NCI-H1105 (cell line): ENCODE measurements at regions not wholly inside any gene's neighbourhood (a gene's known extent, or its start where the extent isn't known, plus 50 kb on each side); places are given as distances from the start of the nearest gene placed in this dataset.
"Not testable (repeated sequence)": the region's sequence is repeated elsewhere in the genome, so short reads cannot be mapped to it uniquely, and the experiment has no call there.

Experiments used
- DNase-seq: peaks from one replicate; lab custom pipeline; 2025; lab: John Stamatoyannopoulos, UW

DNA sequence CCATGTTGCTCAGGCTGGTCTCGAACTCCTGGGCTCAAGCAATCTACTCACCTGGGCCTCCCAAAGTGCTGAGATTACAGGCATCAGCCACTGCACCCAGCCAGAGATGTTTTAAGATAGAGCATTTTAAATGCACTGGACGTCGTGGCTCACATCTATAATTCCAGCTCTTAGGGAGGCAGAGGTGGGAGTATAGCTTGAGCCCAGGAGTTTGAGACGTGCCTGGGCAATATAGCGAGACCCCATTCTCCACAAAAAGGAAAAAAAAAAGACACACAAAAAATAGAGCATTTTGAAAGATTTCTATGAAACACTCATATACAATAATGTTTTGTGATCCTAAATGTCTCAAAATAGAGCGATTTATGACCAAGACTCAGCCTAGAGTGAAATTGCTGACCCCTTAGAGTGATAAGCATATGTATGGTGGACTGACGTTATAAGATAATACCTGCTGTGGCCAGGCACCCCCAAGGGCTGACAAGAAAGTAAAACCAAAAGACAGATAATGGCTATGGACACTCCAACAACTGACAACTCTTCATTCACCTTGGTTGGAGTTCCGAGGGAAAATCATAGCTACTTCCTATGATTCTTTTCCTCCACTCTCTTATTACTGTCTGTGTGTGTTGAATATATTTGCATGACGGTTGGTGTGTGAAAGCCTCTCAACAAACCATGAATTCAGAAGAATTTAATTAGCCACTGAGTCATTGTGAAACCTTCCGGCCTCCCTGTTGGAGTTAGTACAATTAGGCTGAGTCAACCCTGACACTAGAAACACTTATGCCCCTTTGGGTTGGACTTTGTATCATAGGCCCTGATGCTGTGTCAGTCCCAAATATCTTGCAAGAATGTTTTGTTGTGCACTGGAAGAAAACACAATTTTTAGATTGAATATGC, 526.5 kb upstream of the NUDT12 start:
- no peak for DNase-seq

DNA sequence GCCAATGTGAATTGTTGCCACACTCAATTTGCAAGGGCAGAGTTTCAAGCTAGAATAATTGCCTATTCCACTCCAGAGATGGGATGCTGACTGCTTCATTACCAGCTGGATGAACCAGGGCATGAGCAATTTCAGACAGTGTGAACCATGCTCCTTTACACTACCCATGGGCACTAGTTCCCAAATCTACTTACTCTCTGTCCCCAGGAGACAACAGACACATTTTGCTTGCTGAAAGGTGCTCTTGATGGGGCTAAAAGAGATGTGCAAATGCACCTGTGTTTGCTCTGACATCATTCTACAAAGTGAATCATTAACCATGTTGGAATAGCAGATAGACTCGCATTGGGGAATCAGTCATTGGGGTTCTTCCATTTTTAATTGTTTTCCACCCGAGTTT, 522.3 kb upstream of the NUDT12 start:
- DNase-seq, result no peak

DNA sequence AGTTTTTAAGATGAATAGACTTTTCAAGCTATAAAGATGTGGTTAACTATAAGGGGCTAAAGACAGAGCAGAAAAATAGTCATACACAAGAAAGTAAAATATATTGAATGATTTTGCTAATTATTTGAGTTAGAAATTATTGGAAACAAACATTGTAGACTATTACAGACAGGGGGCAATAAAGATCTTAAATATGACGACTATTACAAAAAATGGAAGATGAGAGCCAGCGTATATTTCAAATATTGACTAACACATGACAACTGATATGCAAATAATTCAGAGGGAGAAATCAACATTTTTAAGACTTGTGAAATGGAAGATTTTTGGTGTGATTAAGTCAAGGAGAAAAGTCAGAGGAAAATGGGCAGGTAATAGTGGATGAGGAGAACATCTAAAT, 520.2 kb upstream of the NUDT12 start:
- no peak for DNase-seq

DNA sequence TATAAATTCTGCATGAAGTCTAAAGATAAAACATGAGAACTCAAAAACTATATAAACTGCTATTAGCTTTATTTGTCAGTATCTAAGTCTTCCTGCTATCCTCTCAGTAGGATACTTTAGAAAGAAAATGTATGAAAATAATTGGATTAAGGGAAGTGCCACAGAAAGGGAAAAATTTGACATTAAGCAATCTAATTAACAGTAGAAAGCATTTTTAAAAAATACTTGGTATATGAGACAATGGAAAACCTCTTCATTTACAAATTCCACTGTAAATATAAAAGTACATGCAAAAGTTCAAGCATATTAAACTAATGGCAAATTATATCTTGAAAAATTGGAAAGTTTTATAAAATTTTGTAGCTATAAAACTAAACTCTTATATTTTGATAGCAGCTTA, 518.6 kb upstream of the NUDT12 start:
- DNase-seq, result no peak

DNA sequence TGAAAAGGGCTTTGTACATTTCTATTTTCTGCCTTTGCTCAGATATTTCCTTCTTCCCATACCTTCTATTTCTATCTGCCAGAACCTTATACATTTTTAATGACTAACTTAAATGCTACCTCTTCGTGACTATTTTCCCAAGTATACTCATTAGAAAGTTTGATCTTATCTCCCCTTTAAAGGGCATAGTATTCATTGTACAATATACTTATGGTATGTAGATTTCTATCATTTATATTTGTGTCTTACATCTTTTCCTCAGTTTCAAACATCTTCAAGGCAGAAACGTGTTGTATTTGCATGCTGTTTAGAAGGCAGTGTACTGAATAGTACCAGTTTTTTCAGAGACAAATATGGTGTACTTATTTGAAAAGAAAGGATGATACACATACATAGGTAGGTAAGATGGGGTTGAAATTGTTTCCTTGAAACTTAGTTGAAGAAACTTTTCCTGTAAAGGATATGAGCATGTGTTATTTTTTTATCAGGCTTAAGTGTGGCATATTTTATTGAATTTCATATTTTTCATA, 518.1 kb upstream of the NUDT12 start:
- no peak for DNase-seq

DNA sequence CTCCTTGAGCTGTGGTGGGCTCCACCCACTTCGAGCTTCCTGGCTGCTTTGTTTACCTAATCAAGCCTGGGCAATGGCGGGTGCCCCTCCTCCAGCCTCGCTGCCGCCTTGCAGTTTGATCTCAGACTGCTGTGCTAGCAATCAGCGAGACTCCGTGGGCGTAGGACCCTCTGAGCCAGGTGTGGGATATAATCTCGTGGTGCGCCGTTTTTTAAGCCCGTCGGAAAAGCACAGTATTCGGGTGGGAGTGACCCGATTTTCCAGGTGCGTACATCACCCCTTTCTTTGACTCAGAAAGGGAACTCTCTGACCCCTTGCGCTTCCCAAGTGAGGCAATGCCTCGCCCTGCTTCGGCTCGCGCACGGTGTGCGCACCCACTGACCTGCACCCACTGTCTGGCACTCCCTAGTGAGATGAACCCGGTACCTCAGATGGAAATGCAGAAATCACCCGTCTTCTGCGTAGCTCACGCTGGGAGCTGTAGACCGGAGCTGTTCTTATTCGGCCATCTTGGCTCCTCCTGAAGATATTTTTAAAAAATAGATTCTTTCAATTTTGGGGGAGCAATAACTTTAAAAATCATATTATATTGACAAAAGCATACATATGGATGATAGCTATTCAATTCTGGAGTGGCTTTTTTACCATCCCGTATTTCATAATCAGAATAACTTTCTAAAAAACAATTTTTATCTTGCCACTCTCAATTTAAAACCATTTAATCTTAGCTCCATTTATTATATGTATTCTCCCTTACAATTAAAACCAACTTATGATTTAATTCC, 517.5 kb upstream of the NUDT12 start:
- not testable (repeated sequence) for DNase-seq

DNA sequence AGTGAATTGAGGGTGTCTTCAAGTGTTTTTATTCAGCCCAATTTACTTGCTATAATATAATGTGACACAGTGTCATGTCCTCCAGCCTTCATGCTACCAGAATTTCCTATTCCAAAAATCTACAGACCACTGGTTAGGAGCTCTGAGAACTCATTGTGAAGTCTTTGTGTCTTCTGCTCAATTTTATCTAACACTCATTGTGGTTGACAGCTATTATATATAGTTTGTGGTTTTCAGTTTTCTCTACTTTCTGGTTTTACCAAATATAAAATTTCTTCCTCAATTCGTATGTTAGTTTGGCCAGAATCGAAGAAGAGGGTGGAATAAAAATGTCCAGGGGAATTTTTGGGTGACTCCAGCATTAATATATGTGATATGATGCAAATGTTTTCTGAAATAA, 509.3 kb upstream of the NUDT12 start:
- no peak for DNase-seq

DNA sequence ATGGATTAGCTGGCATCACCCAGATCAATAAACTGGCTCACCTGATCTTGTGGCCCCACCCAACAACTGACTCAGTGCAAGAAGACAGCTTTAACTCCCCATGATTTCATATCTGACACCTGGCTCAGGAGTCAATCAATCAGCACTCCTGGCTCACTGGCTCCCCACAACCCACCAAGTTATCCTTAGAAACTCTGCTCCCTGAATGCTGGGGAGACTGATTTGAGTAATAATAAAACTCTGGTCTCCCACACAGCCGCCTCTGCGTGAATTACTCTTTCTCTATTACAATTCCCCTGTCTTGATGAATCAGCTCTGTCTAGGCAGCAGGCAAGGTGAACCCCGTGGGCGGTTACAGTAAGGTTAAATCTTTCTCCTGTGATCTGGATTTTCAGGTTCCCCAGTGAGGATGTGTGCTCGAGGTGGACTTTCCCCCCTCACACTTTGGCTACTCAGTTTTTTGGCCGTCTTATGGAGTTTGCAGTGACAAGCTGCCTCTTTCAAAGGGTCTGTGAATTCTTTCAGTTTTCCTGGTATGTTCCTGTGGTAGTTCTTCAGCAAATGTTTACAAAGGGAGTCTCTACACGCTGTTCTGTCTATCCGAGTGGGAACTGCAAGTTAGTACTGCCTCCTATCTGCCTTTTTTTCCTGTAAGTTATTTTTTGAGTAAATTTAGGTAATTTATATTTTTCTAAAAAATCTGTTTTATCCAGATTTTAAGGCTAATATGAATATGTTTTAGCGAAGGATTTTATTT, 500.2 kb upstream of the NUDT12 start:
- no peak for DNase-seq

DNA sequence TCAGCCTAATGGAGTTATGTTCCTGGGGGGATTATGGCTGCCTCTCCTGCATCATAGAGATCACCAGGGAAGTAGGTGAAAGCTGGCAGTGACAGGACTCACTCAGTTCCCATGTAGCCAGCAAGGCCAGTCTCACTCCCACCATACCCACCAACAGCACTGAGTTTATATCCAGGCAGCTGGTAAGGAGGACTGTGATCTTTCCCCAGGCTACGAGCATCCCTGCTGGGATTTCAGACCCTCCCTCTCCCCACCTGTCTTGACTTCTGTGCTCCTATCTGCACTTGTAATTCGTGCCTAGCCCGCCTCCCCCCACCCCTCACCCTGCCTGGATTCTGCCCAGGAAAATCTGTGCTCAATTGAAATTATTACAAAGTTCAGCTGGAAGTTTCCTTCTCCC, 499.1 kb upstream of the NUDT12 start:
- DNase-seq, result no peak

DNA sequence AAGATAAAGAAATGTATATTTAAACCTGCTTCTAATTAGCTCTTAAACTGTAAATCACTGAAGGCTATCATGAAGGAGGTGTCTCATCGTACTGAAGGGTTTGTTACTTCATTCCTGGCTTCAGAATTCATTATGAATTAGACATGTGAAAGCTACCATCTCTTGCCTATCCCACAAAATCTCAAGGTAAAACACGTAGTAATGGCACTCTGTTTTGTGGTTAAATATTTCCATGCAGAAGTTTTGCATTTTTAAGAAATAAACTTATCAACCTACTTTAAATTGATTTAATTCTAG, 490.7 kb upstream of the NUDT12 start:
- DNase-seq, result no peak

DNA sequence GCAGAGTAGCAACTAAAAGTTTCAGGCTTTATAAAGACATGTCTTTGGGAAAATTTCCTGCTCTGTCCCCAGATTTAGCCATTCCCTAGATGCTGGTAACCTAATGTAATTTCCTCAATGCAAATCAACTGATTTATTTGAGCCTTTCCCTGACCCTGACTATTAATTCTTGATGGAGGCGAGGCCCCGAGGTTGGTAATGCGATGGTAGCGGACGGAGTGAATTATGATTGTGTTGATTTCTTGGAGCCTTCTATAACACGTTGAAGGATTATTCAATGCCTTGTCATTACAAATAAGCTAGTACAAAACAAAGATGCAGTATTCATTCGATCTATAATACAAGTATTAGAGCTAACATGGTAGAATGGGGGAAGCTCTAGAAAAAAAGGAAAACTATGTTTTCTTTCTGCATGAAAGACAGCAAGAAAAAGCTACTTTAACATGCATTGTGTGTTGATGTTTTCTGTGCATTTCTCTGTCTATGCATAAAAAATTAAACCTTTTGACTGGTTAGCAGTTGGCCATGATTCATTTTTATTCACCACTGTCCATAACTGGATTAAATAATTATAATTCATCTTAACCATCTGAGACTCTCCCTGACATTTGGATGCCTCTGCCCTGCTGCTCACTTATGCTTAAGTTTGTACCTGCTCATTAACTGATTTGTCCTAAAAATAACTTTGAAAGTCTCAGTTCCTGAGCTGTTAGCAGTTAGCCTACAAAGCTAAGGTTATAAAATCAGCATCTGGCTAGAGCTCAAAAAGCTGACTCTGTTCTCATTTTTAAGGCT, 490.2 kb upstream of the NUDT12 start:
- DNase-seq, result no peak

DNA sequence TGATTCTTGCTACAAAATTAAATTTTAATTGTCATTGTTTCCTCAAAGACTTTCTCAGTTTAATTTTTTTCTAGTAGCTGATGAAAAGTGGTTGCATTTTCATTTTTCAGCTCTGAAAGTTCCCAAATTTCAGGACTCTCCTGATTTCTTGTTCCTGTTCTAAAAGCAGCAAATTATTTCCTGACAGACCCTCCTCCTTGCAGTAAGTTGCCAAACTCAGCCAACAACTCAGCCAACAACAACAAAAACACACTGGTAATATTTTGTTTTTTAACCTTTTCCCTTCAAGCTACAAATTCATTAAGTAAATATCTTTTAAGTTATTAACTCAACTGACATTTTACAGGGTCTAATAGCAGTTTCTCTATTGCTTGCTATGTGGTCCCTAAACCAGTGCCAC, 487.8 kb upstream of the NUDT12 start:
- no peak for DNase-seq

DNA sequence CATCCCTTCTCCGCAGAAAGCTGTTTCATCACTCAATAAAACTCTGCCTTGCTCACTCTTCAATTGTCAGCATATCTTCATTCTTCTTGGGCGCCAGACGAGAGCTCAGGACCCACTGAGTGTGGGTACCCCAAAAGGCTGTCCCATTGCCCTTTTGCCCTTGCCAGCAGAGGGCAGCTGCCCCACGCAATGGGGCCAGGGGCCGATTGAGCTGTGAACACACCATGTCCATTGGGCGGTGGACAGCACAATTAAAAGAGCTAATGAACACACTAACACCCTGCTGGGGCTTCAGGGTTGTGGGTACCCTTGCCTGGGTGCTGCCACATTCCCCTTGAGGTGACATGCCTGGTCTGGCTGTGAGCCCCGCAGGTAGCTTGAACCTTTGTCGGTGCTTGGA, 487.2 kb upstream of the NUDT12 start:
- DNase-seq, result no peak

DNA sequence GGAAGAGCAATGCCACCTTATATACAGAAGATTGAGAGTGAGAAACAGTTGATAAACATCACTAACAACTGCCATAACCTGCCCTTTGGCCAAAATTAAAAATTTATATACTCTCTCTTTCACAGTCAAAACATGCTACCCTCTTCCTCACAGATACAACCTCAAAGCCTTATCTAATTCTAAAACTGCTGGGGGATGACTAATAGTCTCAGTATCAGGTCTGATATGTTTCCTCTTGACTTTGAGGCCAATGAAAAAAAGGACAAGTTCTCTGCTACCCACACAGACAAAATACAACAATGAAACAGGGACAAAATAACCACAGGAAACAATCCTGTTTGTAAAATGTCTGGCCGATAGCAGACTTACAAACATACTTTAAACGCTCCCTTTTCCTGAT, 485.6 kb upstream of the NUDT12 start:
- DNase-seq, result no peak

DNA sequence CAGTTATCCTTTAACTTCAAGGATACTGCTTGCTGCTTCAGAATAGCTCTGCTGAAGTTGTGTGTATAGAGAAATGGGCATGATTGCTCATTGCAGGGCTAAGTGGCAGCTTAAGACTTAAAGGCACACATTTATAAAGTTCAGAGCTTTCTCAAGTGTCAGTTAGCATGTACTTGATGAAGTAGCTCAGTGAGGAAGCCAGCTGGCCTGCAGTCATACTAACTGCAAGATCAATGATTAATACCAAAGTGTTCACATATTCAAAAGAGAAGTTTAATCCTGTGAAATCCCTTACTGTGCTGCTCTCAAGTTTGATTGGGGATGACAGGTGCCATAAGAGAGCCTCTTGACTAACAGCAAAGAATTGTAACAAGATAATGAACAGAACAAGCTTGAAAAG, 483.4 kb upstream of the NUDT12 start:
- DNase-seq, result no peak

DNA sequence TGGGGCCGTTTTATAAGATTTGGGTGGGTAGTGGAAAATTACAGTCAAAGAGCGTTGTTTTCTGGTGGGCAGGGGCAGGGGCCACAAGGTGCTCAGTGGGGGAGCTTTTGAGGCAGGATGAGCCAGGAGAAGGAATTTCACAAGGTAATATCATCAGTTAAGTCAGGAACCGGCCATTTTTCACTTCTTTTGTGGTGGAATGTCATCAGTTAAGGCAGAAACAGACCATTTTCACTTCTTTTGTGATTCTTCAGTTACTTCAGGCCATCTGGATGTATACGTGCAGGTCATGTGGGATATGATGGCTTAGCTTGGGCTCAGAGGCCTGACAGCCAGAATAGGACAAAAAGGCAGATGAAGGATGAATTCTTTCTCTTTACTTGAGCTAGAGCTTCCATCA, 477.3 kb upstream of the NUDT12 start:
- not testable (repeated sequence) for DNase-seq

DNA sequence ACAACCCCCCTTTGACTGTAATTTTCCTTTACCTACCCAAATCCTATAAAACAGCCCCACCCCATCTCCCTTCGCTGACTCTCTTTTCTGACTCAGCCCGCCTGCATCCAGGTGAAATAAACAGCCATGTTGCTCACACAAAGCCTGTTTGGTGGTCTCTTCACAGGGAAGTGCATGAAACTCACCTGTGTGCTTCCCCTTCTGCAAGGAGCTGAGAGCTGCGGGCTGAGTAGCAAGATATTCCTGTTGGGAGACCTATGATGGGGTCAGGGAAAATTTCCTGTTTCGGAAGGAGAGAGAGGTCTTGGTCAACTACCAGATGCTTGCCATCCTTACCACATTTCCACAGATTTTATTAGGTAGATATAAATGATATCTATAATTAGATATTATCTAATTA, 474.5 kb upstream of the NUDT12 start:
- DNase-seq, result not testable (repeated sequence)

DNA sequence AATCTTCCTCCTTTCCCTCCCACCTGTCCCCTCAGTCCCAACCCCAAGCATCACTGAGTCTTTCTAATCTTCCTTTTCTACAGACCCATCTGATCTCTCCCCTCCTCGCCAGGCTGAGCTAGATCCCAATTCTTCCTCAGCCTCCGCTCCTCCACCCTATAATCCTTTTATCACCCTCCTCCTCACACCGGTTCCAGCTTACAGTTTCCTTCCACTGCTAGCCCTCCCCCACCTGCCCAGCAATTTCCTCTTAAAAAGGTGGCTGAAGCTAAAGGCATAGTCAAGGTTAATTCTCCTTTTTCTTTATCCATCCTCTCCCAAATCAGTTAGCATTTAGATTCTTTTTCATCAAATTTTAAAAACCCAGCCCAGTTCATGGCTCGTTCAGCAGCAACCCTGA, 470.6 kb upstream of the NUDT12 start:
- not testable (repeated sequence) for DNase-seq

DNA sequence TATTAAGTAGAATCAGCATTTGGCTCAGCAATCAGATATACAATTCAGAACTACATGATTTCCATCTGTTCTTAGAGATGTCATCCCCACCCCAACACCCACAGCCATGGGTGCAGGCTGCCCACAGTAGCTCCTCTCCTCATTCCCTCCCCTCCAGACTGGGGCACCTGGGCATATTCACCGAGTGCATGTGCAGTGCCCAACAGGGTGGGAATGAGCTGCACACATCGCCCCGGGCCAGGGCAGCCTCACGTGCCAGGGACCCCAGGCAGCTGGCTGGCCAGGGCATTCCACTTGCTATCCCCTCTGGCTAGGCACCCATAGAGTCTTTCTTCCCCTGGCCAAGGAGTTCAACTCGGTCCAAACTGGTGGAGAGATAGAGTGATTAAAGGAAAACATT, 461.9 kb upstream of the NUDT12 start:
- no peak for DNase-seq

DNA sequence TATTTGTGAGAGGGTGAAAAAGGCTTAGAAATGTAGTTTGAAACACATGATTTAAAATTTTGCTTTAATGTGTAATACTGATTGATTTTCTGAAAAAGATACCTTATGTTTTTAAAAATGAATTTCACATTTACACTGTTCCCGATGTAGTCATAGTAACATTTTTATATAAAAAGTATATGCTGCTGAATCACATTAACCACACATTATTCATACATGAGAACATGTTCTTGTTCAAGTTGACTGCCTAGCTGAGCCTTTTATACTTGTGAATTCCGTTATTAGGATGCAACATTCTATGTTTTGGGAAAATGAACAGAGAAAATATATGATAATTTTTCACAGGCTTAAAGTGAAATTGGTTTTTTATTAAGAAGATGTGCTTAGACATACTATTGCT, 461.1 kb upstream of the NUDT12 start:
- DNase-seq, result no peak

DNA sequence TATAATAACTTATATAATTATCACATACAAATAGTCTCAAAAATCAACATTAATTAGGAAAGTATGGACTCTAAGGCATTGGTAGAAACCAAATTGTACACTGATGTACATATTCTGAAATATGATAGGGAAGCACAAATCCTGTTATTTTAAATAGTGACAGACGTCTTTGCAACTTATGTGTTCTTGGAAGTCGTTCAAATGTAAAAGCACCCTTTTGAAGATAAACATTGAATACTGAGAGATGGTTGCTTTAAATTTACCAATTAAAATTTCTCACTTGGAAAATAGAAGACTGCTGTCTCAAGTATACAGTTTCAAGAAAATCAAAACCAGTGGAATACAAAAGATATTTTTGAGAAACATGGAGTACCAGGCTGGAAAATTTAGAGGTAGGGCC, 457.4 kb upstream of the NUDT12 start:
- DNase-seq, result no peak

DNA sequence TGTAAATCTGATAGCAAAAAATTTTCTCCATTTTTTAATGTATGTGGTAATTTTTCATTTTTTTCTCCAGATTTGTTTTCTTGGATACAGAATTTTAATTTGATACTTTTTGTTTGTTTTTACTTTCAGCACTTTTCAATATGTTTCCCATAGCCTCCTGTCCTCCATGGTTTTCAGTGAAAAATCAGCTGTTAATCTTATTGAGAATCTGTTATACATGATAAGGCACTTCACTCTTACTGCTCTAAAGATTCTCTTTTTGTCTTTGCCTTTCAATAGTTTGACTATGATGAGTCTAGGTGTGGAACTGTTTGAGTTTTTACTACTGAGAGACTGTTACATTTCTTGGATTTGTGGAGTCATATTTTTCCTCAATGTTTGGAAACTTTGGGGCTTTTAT, 455.7 kb upstream of the NUDT12 start:
- DNase-seq, result no peak
